DND-41 (cell line): ENCODE measurements at regions not wholly inside any gene's neighbourhood (a gene's known extent, or its start where the extent isn't known, plus 50 kb on each side); places are given as distances from the start of the nearest gene placed in this dataset.

Source experiments
- ATAC-seq: fragments of 200-7000 bp; cut with Tn5 transposase; 3 replicates; pipeline ENCODE4 v1.9.1; 2021; ENCODE audit warnings: low read depth; ENCODE audit not compliant: insufficient read depth
- DNase-seq: peaks from one replicate; pipeline ENCODE4 v3.0.0-alpha.2; 2020
- H2AFZ ChIP-seq: 2 replicates; pipeline ENCODE4 v1.6.0; 2012; ENCODE audit warnings: low read depth, low read length
- H3K27ac ChIP-seq: 2 replicates; pipeline ENCODE4 v1.5.1; 2012; ENCODE audit warnings: low read length, inconsistent platforms
- H3K27me3 ChIP-seq: fragments of 200-600 bp; sonication (generic); 2 replicates; pipeline ENCODE4 v1.6.0; 2012; ENCODE audit warnings: low read length, mild to moderate bottlenecking, inconsistent platforms; ENCODE audit not compliant: insufficient read depth, poor library complexity
- H3K36me3 ChIP-seq: 2 replicates; pipeline ENCODE4 v1.5.1; 2012; ENCODE audit warnings: low read length, inconsistent platforms; ENCODE audit not compliant: insufficient read depth
- H3K4me1 ChIP-seq: 2 replicates; pipeline ENCODE4 v1.5.1; 2012; ENCODE audit warnings: mild to moderate bottlenecking, low read length; ENCODE audit not compliant: insufficient read depth
- H3K4me2 ChIP-seq: 2 replicates; pipeline ENCODE4 v1.6.0; 2012; ENCODE audit warnings: mild to moderate bottlenecking, moderate library complexity, low read length, inconsistent platforms; ENCODE audit not compliant: insufficient read depth
- H3K4me3 ChIP-seq, 2 experiments: fragments of 200-600 bp in 1 of 2; shearing (Covaris generic) in 1 of 2; 2 replicates each; pipeline ENCODE4 v1.5.1; 2012 to 2016; ENCODE audit warnings: inconsistent platforms in 2 of 2, low read length in 2 of 2, mild to moderate bottlenecking in 2 of 2, low read depth in 1 of 2, moderate library complexity in 1 of 2
- H3K79me2 ChIP-seq: 2 replicates; pipeline ENCODE4 v1.6.0; 2012; ENCODE audit warnings: low read length, inconsistent platforms; ENCODE audit not compliant: insufficient read depth
- H3K9ac ChIP-seq: 2 replicates; pipeline ENCODE4 v1.6.0; 2012; ENCODE audit warnings: low read depth, mild to moderate bottlenecking, inconsistent platforms, low read length, moderate library complexity
- H3K9me3 ChIP-seq: 2 replicates; pipeline ENCODE4 v1.5.1; 2012; ENCODE audit warnings: low read length, moderate library complexity, mild to moderate bottlenecking, inconsistent platforms; ENCODE audit not compliant: insufficient read depth, severe bottlenecking
- H4K20me1 ChIP-seq: 2 replicates; pipeline ENCODE4 v1.6.0; 2012; ENCODE audit warnings: low read length; ENCODE audit not compliant: insufficient read depth
- EZH2 ChIP-seq: IDR thresholded peaks from 3 replicates; pipeline ENCODE4 v1.6.1; 2012; ENCODE audit warnings: borderline replicate concordance, low read depth, mild to moderate bottlenecking, moderate library complexity, low read length, inconsistent platforms; ENCODE audit not compliant: severe bottlenecking
- TF ChIP-seq, protein P1 (sequence below): IDR thresholded peaks from 2 replicates; pipeline ENCODE4 v1.5.1; 2012; ENCODE audit warnings: borderline replicate concordance, low read length, moderate library complexity, mild to moderate bottlenecking; ENCODE audit not compliant: poor library complexity, severe bottlenecking; ENCODE audit errors: extremely low read depth

GRCh38 chr3:24640330-24640877 is 145.8 kb upstream of the THRB start:
- Histone ChIP-seq H4K20me1 (no peaks in the 10 kb centered on the region), H3K9me3 (no peaks in the 10 kb centered on the region), H3K4me2 (no peak overlapping the region), H3K4me1 (no peaks in the 10 kb centered on the region), H2AFZ (no peak overlapping the region), H3K36me3 (no peaks in the 10 kb centered on the region), H3K9ac (no peak overlapping the region), H3K27me3 (no peaks in the 10 kb centered on the region), H3K27ac (no peak overlapping the region), H3K79me2 (no peaks in the 10 kb centered on the region), H3K4me3 (no peak overlapping the region)
- ATAC-seq (no peak), DNase-seq (no peak)
- TF ChIP-seq, protein P1, sequence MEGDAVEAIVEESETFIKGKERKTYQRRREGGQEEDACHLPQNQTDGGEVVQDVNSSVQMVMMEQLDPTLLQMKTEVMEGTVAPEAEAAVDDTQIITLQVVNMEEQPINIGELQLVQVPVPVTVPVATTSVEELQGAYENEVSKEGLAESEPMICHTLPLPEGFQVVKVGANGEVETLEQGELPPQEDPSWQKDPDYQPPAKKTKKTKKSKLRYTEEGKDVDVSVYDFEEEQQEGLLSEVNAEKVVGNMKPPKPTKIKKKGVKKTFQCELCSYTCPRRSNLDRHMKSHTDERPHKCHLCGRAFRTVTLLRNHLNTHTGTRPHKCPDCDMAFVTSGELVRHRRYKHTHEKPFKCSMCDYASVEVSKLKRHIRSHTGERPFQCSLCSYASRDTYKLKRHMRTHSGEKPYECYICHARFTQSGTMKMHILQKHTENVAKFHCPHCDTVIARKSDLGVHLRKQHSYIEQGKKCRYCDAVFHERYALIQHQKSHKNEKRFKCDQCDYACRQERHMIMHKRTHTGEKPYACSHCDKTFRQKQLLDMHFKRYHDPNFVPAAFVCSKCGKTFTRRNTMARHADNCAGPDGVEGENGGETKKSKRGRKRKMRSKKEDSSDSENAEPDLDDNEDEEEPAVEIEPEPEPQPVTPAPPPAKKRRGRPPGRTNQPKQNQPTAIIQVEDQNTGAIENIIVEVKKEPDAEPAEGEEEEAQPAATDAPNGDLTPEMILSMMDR: peak; percentile 31
- TF ChIP-seq EZH2: no peak

GRCh38 chr3:24641628-24642027 is 147.0 kb upstream of the THRB start:
- H3K27me3 ChIP-seq: no peaks in the 10 kb centered on the region
- DNase-seq (no peak), ATAC-seq (no peak)
- no peaks in the 10 kb centered on the region for H3K36me3 ChIP-seq
- H3K79me2 ChIP-seq: no peaks in the 10 kb centered on the region
- no peaks in the 10 kb centered on the region for H3K9me3 ChIP-seq
- H3K4me1 ChIP-seq: no peaks in the 10 kb centered on the region
- no peak overlapping the region for H3K4me2 ChIP-seq
- no peak overlapping the region for H2AFZ ChIP-seq
- no peak overlapping the region for H3K9ac ChIP-seq
- H3K27ac ChIP-seq: no peak overlapping the region
- no peaks in the 10 kb centered on the region for H4K20me1 ChIP-seq
- H3K4me3 ChIP-seq: no peak overlapping the region
- TF ChIP-seq, protein P1: no peak
- TF ChIP-seq EZH2: no peak

DNA sequence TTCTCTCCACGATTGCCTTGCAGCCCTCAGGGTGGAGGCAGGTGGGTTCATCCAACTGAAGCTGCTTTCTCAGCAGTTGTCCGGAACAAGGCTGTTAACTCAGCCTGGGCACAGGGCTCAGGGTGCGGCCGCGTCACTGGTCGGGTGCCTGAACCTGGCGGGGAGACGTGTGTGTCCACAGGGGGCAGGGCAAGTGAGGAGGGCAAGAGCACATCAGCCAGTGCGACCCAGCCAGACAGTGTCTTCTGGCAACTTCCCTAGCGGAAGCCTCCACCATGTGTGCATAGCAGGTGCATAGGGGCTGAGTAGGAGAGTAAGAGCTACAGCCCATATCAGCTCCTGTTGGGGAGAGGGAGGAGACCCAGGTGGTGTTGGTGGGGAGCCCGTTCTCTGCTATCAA is 150.4 kb upstream of the THRB start:
- Histone ChIP-seq H3K27me3 (no peaks in the 10 kb centered on the region), H3K9me3 (no peaks in the 10 kb centered on the region), H3K79me2 (no peaks in the 10 kb centered on the region), H3K36me3 (no peaks in the 10 kb centered on the region), H2AFZ (no peak overlapping the region), H3K4me1 (no peaks in the 10 kb centered on the region), H3K9ac (no peak overlapping the region), H3K27ac (no peak overlapping the region), H3K4me2 (no peak overlapping the region), H4K20me1 (no peaks in the 10 kb centered on the region), H3K4me3 (no peak overlapping the region)
- TF ChIP-seq, protein P1: no peak
- TF ChIP-seq EZH2: no peak
- no peak for ATAC-seq
- no peak for DNase-seq

- Histone ChIP-seq H3K9me3 (no peaks in the 10 kb centered on the region), H3K9ac (no peak overlapping the region), H3K4me3 (no peak overlapping the region), H4K20me1 (no peaks in the 10 kb centered on the region), H3K27ac (no peak overlapping the region), H2AFZ (no peak overlapping the region), H3K4me1 (no peaks in the 10 kb centered on the region), H3K27me3 (no peaks in the 10 kb centered on the region), H3K79me2 (no peaks in the 10 kb centered on the region), H3K36me3 (no peaks in the 10 kb centered on the region), H3K4me2 (no peak overlapping the region)
- no peak for ATAC-seq
- no peak for DNase-seq
- no peak for TF ChIP-seq EZH2
- TF ChIP-seq, protein P1: no peak
Measured at GRCh38 chr3:24646790-24647189, 152.1 kb upstream of the THRB start.
